PC-3 (cell line): ENCODE measurements at regions not wholly inside any gene's neighbourhood (a gene's known extent, or its start where the extent isn't known, plus 50 kb on each side); places are given as distances from the start of the nearest gene placed in this dataset.

ENCODE experiments used
- EZH2phosphoT487 ChIP-seq: fragments of 300-600 bp; sonication (generic); IDR thresholded peaks from 2 replicates; pipeline ENCODE4 v1.6.1; 2018; ENCODE audit warnings: mild to moderate bottlenecking, antibody characterized with exemption, low read length, borderline replicate concordance
- TF ChIP-seq, protein P1 (sequence below): fragments of 300-600 bp; sonication (generic); conservative IDR thresholded peaks from 2 replicates; pipeline ENCODE4 v1.5.1; 2017; ENCODE audit warnings: antibody characterized with exemption, low read depth, mild to moderate bottlenecking, low read length

DNA sequence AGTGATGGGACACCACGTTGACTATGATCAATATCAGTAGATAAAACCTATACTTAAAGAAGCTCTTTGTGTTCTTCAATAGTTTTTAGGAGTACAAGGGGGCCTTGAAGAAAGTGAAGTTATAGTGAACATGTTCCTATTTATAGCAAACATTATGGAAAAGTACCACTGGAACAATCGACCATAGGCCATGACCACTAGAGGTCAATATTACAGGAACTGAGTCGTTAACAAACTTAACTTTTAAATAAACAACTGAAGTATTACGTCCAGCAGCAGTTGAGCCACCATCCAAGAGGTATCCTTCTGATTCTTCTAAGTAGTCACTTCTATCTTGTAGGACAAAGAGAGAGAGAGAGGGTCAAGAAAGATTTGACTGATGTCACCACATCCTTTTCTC lies 391.0 kb upstream of the SLITRK5 start:
- TF ChIP-seq, protein P1, sequence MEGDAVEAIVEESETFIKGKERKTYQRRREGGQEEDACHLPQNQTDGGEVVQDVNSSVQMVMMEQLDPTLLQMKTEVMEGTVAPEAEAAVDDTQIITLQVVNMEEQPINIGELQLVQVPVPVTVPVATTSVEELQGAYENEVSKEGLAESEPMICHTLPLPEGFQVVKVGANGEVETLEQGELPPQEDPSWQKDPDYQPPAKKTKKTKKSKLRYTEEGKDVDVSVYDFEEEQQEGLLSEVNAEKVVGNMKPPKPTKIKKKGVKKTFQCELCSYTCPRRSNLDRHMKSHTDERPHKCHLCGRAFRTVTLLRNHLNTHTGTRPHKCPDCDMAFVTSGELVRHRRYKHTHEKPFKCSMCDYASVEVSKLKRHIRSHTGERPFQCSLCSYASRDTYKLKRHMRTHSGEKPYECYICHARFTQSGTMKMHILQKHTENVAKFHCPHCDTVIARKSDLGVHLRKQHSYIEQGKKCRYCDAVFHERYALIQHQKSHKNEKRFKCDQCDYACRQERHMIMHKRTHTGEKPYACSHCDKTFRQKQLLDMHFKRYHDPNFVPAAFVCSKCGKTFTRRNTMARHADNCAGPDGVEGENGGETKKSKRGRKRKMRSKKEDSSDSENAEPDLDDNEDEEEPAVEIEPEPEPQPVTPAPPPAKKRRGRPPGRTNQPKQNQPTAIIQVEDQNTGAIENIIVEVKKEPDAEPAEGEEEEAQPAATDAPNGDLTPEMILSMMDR, result peak; percentile 55
- no peak for TF ChIP-seq EZH2phosphoT487
